ENCODE measurements at regions not wholly inside any gene's neighbourhood (a gene's known extent, or its start where the extent isn't known, plus 50 kb on each side); places are given as distances from the start of the nearest gene placed in this dataset.

- DNase-seq: no peak
These were observed 152.1 kb upstream of the THRB start for GRCh38 chr3:24646790-24647189.

- DNase-seq: no peak
These were observed 153.4 kb upstream of the THRB start for GRCh38 chr3:24648063-24648462.

- no peak for DNase-seq
These were observed 156.2 kb upstream of the THRB start for GRCh38 chr3:24650839-24651238.

GRCh38 chr3:24657870-24658510 is 163.3 kb upstream of the THRB start:
- no peak for DNase-seq

- DNase-seq: no peak
These were observed 166.5 kb upstream of the THRB start for GRCh38 chr3:24661175-24661584.

- DNase-seq: no peak
These were observed 168.0 kb upstream of the THRB start for GRCh38 chr3:24662449-24663345.

GRCh38 chr3:24663406-24663805 is 168.8 kb upstream of the THRB start:
- DNase-seq: no peak

GRCh38 chr3:24668039-24668438 is 173.4 kb upstream of the THRB start:
- no peak for DNase-seq

GRCh38 chr3:24670871-24671270 is 176.2 kb upstream of the THRB start:
- DNase-seq: no peak

- DNase-seq: no peak
These were observed 178.9 kb upstream of the THRB start for GRCh38 chr3:24673596-24673995.

GRCh38 chr3:24674261-24674660 is 179.6 kb upstream of the THRB start:
- DNase-seq: no peak

- DNase-seq: no peak
These were observed 183.4 kb upstream of the THRB start for GRCh38 chr3:24678021-24678420.

- no peak for DNase-seq
These were observed 183.8 kb upstream of the THRB start for GRCh38 chr3:24678421-24678865.

GRCh38 chr3:24679429-24679828 is 184.8 kb upstream of the THRB start:
- no peak for DNase-seq

- DNase-seq: no peak
These were observed 185.7 kb upstream of the THRB start for GRCh38 chr3:24680214-24680967.

GRCh38 chr3:24682141-24682547 is 187.5 kb upstream of the THRB start:
- no peak for DNase-seq

GRCh38 chr3:24683090-24683489 is 188.4 kb upstream of the THRB start:
- no peak for DNase-seq

- DNase-seq: no peak
These were observed 189.2 kb upstream of the THRB start for GRCh38 chr3:24683633-24684384.

GRCh38 chr3:24684506-24685023 is 189.9 kb upstream of the THRB start:
- DNase-seq: no peak

- no peak for DNase-seq
These were observed 192.2 kb upstream of the THRB start for GRCh38 chr3:24686808-24687207.

- DNase-seq: no peak
These were observed 193.0 kb upstream of the THRB start for GRCh38 chr3:24687671-24688070.

- DNase-seq: no peak
These were observed 193.9 kb upstream of the THRB start for GRCh38 chr3:24688446-24689148.
